Right lobe of liver (tissue), 4 donors: ENCODE measurements at regions not wholly inside any gene's neighbourhood (a gene's known extent, or its start where the extent isn't known, plus 50 kb on each side); places are given as distances from the start of the nearest gene placed in this dataset.

ENCODE experiments used
- CTCF ChIP-seq, 4 donors: fragments of 200-600 bp in 3 of 4; fragments of 450-650 bp in 1 of 4; IDR thresholded peaks; one replicate each; pipeline versions ENCODE4 v1.5.1 to v1.8.0; 2016 to 2022; ENCODE audit warnings: antibody characterized with exemption in 4 of 4, mild to moderate bottlenecking in 2 of 4
- POLR2A ChIP-seq: fragments of 450-650 bp; IDR thresholded peaks from one replicate; pipeline ENCODE4 v1.6.1; 2017; ENCODE audit warnings: antibody characterized with exemption, mild to moderate bottlenecking
- donor health status: DM: no; HTN: no; CAD: no.
- donor health status: DM: no; HTN: no; CAD: no.
- donor health status: DM: no; HTN: yes; CAD: no.

GRCh38 chr17:13334374-13334773, 267.4 kb downstream of the HS3ST3A1 start:
- TF ChIP-seq POLR2A (no peak), CTCF (IDR thresholded peaks at IDR 0.05) (no peak)
